Vagina (tissue), 2 donors: ENCODE measurements at regions not wholly inside any gene's neighbourhood (a gene's known extent, or its start where the extent isn't known, plus 50 kb on each side); places are given as distances from the start of the nearest gene placed in this dataset.

Experiments used
- POLR2AphosphoS5 ChIP-seq, 2 donors: sonication (generic); formaldehyde crosslinking; IDR thresholded peaks; one replicate each; pipeline ENCODE4 v1.9.0; 2017; ENCODE audit warnings: antibody characterized with exemption in 2 of 2, mild to moderate bottlenecking in 2 of 2, low read depth in 1 of 2; ENCODE audit not compliant: insufficient read depth in 1 of 2
- TF ChIP-seq, protein P1 (sequence below), 3 experiments: fragments of 450-650 bp in 2 of 3; fragments of 200-600 bp in 1 of 3; sonication (generic) in 1 of 3; IDR thresholded peaks; one replicate each; pipeline ENCODE4 v1.5.1; 2017 to 2019; ENCODE audit warnings: antibody characterized with exemption in 3 of 3, mild to moderate bottlenecking in 2 of 3, moderate library complexity in 2 of 3

DNA sequence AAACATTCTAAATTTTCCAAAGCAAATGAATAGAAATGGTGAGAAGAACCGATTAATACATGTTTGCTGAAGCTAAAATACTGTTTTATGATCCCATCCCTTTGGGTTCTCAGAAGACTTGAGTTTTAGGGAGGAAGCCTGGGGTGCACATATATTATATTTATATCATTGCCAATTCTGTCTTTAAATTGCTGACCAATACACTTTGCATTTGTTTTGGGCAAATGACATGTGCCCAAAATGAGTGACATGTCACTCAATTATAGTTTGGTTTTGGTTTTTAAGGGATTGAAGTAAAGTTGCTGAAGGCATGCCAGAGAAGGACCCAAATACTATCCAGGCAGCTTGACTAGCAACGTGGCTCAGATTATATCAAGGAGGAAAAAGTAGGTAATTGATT is 50.3 kb upstream of the SP3 start:
- TF ChIP-seq, protein P1, sequence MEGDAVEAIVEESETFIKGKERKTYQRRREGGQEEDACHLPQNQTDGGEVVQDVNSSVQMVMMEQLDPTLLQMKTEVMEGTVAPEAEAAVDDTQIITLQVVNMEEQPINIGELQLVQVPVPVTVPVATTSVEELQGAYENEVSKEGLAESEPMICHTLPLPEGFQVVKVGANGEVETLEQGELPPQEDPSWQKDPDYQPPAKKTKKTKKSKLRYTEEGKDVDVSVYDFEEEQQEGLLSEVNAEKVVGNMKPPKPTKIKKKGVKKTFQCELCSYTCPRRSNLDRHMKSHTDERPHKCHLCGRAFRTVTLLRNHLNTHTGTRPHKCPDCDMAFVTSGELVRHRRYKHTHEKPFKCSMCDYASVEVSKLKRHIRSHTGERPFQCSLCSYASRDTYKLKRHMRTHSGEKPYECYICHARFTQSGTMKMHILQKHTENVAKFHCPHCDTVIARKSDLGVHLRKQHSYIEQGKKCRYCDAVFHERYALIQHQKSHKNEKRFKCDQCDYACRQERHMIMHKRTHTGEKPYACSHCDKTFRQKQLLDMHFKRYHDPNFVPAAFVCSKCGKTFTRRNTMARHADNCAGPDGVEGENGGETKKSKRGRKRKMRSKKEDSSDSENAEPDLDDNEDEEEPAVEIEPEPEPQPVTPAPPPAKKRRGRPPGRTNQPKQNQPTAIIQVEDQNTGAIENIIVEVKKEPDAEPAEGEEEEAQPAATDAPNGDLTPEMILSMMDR (IDR thresholded peaks at IDR 0.05), result no peak
- TF ChIP-seq POLR2AphosphoS5 (IDR thresholded peaks at IDR 0.05; ENCODE audit: insufficient read depth in 1 of 2, low read depth in 1 of 2), result no peak
